GM19455 (cell line): ENCODE measurements at regions not wholly inside any gene's neighbourhood (a gene's known extent, or its start where the extent isn't known, plus 50 kb on each side); places are given as distances from the start of the nearest gene placed in this dataset.
"Not testable (repeated sequence)": the region's sequence is repeated elsewhere in the genome, so short reads cannot be mapped to it uniquely, and the experiment has no call there.

Experiments used
- ATAC-seq: cut with Tn5 transposase; IDR thresholded peaks from one replicate; pipeline ENCODE4 v1.9.1; 2021; ENCODE audit not compliant: unreplicated experiment

- ATAC-seq, result no peak
These were observed 315.8 kb upstream of the COL8A1 start for GRCh38 chr3:99322551-99322950.

- no peak for ATAC-seq
These were observed 317.1 kb upstream of the COL8A1 start for GRCh38 chr3:99321261-99321660.

DNA sequence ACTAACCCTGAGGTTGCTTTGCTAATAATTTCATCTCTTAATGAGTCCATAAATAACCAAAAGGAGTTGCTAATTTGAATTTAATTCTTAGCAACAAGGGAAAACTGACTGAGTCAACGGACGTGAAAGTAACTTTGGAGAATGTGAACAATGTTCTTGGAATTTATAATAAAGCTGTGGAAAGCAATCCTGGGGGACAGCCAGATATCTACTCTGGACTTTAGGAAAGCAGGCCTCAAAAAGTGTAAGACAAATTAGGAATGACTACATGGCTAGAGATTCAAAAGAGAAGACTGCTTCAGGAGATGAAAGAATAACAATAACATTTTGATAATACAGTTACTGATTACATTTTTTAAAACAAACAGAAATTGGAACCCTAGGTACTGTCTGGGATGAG lies 318.4 kb upstream of the COL8A1 start:
- no peak for ATAC-seq

DNA sequence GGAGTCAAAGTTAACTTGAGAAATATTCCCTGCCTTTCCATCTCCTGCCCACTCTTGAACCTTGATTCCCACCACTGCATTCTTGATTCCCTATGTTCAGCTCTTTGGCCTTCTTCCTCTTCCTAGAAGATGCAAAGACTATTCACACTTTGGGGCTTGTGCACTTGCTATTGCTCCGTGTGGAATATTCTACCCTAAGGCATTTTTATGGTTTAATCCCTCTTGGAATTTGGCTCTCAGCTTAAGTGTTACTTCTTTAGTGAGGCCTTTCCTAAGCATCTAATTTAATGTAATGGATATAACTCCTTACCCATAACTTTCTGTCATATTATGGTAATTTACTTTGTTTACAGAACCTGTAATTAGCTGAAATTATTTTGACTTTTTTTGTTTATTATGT lies 318.9 kb upstream of the COL8A1 start:
- ATAC-seq, result no peak

GRCh38 chr3:99317201-99317600 lies 321.2 kb upstream of the COL8A1 start:
- ATAC-seq, result no peak

GRCh38 chr3:99315896-99316295 lies 322.5 kb upstream of the COL8A1 start:
- ATAC-seq, result no peak

- no peak for ATAC-seq
These were observed 324.9 kb upstream of the COL8A1 start for GRCh38 chr3:99313485-99313884.

- ATAC-seq, result no peak
These were observed 339.7 kb upstream of the COL8A1 start for GRCh38 chr3:99298661-99299060.

GRCh38 chr3:99295836-99296235 lies 342.6 kb upstream of the COL8A1 start:
- ATAC-seq, result no peak

- ATAC-seq, result not testable (repeated sequence)
These were observed 344.3 kb upstream of the COL8A1 start for GRCh38 chr3:99294092-99294491.

DNA sequence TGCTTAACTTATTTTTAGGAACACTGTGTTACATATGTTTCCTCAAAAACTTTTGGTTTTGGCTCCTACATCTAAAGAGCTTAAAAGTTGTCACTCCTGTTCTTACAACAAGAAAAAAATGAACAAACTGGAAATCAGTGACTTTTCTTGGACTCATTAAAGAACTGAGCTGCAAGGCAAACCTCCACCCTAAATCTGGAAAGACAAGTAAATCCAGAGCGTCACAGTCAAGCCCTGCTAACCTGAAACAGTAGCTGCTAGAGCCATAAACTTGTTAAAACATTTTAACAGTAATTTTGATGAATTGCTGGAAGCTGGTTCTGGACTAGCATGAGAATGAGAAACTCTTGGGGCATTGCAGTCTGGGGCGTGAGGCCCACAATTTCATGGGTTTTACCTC lies 350.5 kb upstream of the COL8A1 start:
- no peak for ATAC-seq

- ATAC-seq, result no peak
These were observed 352.0 kb upstream of the COL8A1 start for GRCh38 chr3:99286266-99286845.

DNA sequence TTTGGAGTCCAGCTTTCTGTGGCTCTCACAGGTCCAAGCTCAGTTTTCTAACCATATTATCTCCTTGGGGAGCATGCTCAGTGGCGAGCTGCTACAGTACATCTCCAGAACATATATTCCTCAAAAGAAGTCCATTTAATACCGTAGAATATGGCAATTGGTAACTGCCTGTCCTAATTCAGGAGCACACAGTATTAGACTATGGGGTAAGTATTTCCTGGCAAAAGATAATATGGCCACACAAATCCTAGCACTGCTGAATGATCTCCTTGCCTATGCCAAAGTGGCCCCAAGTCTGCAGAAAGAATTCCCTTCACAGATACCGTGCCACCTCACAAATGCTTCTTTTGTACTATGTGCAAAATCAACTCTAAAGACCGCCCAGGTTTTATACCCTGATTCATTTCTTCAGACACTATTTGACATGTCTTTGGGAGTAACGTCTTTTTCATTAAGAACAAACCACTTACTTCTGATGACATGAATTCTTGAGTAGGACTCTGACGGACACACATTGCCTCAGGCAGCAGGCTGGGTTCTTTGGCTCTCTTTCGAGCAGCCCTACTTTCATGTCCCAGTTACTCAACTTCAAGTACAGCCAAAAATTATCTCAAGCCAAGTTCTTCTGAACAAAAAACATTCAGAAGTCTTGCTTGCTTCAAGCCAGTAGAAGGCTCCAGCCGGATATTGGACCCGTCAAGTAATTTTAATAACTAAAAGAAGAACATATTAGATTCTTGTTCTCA lies 368.3 kb upstream of the DCBLD2 start:
- ATAC-seq, result no peak

DNA sequence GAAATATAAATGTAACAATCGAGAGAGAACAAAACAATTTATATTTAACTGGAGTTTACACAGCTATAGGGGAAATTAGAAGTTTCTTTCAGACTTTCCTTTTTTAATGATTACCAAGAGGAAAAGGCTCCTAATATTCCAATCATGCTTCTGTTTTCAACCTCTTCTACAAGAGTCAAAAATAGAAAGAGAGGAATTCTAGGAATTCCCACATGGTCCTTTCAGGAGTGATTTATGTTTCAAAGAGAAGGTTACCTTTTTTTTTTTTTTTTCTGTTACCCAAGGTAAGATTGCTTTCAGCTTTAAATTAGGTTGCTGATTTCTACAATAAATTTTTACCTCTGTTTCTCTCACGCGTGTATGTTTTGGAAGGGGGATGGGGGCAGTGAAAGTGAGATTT lies 355.3 kb upstream of the DCBLD2 start:
- no peak for ATAC-seq

DNA sequence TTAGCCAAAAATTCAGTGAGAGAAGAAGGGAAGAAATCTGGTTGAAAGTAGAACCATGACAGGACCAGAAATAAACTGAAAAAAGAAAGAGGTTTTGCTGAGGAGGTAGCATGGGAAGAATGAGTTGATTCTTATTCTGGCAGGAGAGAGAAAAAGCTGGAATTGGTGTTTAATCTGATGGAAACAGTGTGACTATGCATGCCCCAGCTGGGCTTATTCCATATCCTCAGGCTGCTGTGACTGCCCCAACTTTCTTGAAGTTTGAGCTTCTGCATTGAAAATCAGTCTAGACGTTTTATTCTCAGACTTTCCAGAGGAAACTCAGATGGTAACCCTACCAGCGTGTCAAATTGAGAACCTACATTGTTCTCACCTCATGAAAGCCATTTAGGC lies 352.5 kb upstream of the DCBLD2 start:
- no peak for ATAC-seq

GRCh38 chr3:99250821-99251355 lies 349.4 kb upstream of the DCBLD2 start:
- no peak for ATAC-seq

GRCh38 chr3:99250272-99250671 lies 348.8 kb upstream of the DCBLD2 start:
- no peak for ATAC-seq

- no peak for ATAC-seq
These were observed 348.1 kb upstream of the DCBLD2 start for GRCh38 chr3:99249627-99250026.

DNA sequence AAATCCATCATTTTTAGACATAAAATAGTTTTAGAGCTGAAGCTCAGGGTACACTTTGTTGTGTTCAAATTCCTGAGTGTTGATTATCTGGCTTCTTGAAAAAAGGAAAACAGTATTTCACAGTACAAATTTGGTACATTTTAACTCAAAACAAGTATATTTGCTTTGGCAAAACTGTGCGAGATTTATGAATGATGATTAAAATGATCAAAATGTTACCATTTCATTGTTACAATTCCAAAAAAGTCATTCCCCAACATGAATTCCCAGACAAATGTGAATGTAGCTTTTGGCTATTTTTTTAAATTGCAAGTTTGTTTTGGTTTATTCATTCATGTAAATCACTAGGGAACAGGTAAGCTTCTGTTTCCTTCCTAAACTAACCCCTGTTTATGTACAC lies 347.4 kb upstream of the DCBLD2 start:
- ATAC-seq, result no peak

- no peak for ATAC-seq
These were observed 346.6 kb upstream of the DCBLD2 start for GRCh38 chr3:99248130-99248529.

DNA sequence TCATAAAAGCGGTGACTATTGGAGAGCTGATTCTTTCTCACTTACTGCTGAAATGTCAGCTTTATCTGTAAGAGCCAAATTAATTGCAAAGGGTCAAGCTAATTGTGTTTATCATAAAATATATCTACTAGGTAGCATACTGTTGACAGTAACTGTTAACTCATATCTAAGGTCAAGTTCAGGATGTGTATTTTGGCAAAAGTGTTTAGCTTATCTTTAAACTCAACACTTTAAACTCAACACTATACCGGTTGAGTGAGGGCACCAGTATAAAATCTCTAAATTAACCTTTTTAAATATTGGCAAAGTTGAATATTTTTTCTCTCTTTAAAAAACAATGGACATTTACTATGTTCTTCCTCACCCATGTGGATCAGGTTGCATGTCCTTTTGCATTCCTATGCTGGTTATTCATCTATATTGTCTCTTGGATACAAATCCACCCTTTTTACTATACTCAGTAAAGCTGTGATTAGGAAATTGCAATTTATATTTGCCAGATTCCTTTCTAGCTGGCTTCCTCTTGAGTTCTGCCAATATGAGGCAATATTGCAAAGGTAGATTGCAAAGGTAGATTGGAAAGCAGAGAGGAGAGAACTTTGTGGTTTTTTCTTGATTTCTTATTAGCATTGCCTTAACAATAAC lies 344.6 kb upstream of the DCBLD2 start:
- ATAC-seq, result no peak

DNA sequence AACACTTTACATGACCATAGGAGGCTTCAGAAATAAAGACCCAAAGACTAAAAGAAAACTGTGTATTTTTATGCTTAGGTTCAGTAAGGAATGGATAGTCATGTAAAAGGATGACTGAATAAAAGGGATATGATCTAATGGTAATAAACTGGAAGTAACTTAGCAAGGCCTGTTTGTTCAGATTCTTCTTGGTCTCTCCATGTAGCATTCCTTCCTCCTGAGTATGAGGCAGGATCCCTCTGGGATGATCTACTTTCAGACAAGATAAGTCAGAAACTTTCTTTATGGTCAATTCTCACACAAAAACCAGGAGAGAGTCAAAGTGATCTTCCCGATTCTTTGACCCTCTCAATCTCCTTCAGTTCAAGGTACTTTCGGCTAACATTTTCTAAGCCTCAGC lies 340.8 kb upstream of the DCBLD2 start:
- ATAC-seq, result no peak
